ENCODE measurements at regions not wholly inside any gene's neighbourhood (a gene's known extent, or its start where the extent isn't known, plus 50 kb on each side); places are given as distances from the start of the nearest gene placed in this dataset.

- Histone ChIP-seq H3K4me1 (ENCODE audit: low read depth) (peaks cover 19% of the 10 kb centered on the region), H3K36me3 (ENCODE audit: low read depth) (no peaks in the 10 kb centered on the region), H3K4me3 (no peak overlapping the region), H3K9me3 (no peaks in the 10 kb centered on the region)
- DNase-seq (no peak), ATAC-seq (no peak)
- intact Hi-C loops (cut with DNase I, micrococcal nuclease): no loop called here
- TF ChIP-seq CTCF (IDR thresholded peaks at IDR 0.05): no peak
Observed at GRCh38 chr14:34034447-34035176, 83.7 kb upstream of the EGLN3 start.

GRCh38 chr14:34032720-34033119 lies 81.8 kb upstream of the EGLN3 start:
- intact Hi-C loops (cut with DNase I, micrococcal nuclease): no loop called here
- TF ChIP-seq CTCF (IDR thresholded peaks at IDR 0.05): no peak

GRCh38 chr14:34030864-34031263 lies 80.0 kb upstream of the EGLN3 start:
- TF ChIP-seq CTCF (IDR thresholded peaks at IDR 0.05): no peak
- DNase-seq (peak in 2 of 3 donors; percentile 37 to 65), ATAC-seq (peak; percentile 53)
- Histone ChIP-seq H3K4me3 (no peak overlapping the region), H3K36me3 (ENCODE audit: low read depth) (no peaks in the 10 kb centered on the region), H3K4me1 (ENCODE audit: low read depth) (peaks cover 19% of the 10 kb centered on the region), H3K9me3 (no peaks in the 10 kb centered on the region)
- intact Hi-C loops (cut with DNase I, micrococcal nuclease): no loop called here

More at GRCh38 chr14:34032720-34033119, 81.8 kb upstream of the EGLN3 start:
- Histone ChIP-seq H3K4me1 (ENCODE audit: low read depth) (peaks cover 19% of the 10 kb centered on the region), H3K9me3 (no peaks in the 10 kb centered on the region), H3K36me3 (ENCODE audit: low read depth) (no peaks in the 10 kb centered on the region), H3K4me3 (no peak overlapping the region)
- DNase-seq (no peak), ATAC-seq (no peak)

- Histone ChIP-seq H3K9me3 (no peaks in the 10 kb centered on the region), H3K4me1 (ENCODE audit: low read depth) (peaks cover 10% of the 10 kb centered on the region), H3K36me3 (ENCODE audit: low read depth) (no peaks in the 10 kb centered on the region), H3K4me3 (no peak overlapping the region)
- DNase-seq: peak in 1 of 3 donors; percentile 35
- TF ChIP-seq CTCF (IDR thresholded peaks at IDR 0.05): no peak
- intact Hi-C loops (cut with DNase I, micrococcal nuclease): no loop called here
- peak; percentile 52 for ATAC-seq
Observed at GRCh38 chr14:34029921-34030334, 79.1 kb upstream of the EGLN3 start.

GRCh38 chr14:34027990-34028495 lies 77.2 kb upstream of the EGLN3 start:
- Histone ChIP-seq H3K4me3 (no peak overlapping the region), H3K4me1 (ENCODE audit: low read depth) (peaks cover 15% of the 10 kb centered on the region), H3K9me3 (no peaks in the 10 kb centered on the region), H3K36me3 (ENCODE audit: low read depth) (no peaks in the 10 kb centered on the region)
- TF ChIP-seq CTCF (IDR thresholded peaks at IDR 0.05): no peak
- DNase-seq: no peak
- intact Hi-C loops (cut with DNase I, micrococcal nuclease): no loop called here
- ATAC-seq: no peak
